PC-9 (cell line): ENCODE measurements at regions not wholly inside any gene's neighbourhood (a gene's known extent, or its start where the extent isn't known, plus 50 kb on each side); places are given as distances from the start of the nearest gene placed in this dataset.
"Not testable (repeated sequence)": the region's sequence is repeated elsewhere in the genome, so short reads cannot be mapped to it uniquely, and the experiment has no call there.

ENCODE experiments used
- BruUV-seq: library from RNA; stranded (reverse); fragments of 400-500 nt; replicated peaks from 2 replicates; lab custom pipeline; 2021; lab: Mats Ljungman, UMichigan
- CTCF ChIA-PET: fragments of 300-600 bp; sonication (Branson Sonifier 250); formaldehyde crosslinking; loops from one replicate; lab custom pipeline; 2022; ENCODE audit warnings: antibody characterized with exemption; lab: Charles Lee
- POLR2A ChIA-PET: fragments of 300-600 bp; sonication (Branson Sonifier 250); formaldehyde crosslinking; loops from one replicate; lab custom pipeline; 2022; ENCODE audit warnings: antibody characterized with exemption; ENCODE audit not compliant: unreplicated experiment; lab: Charles Lee
- DNase-seq, 2 experiments: peaks; one replicate each; pipeline versions ENCODE4 v3.0.0 to v3.0.0-alpha.2; 2015 to 2022; ENCODE audit warnings: mixed read lengths in 1 of 2
- H2AFZ ChIP-seq: fragments of 200-600 bp; sonication (generic); 2 replicates; pipeline ENCODE4 v1.8.1; 2017; ENCODE audit warnings: antibody characterized with exemption
- H3F3A ChIP-seq: fragments of 200-600 bp; sonication (generic); 2 replicates; pipeline ENCODE4 v1.8.1; 2017; ENCODE audit warnings: antibody characterized with exemption, mild to moderate bottlenecking, low read depth; ENCODE audit not compliant: insufficient read depth
- H3K27ac ChIP-seq: fragments of 200-600 bp; sonication (generic); 2 replicates; pipeline ENCODE4 v1.6.1; 2016; ENCODE audit warnings: mixed run types
- H3K27me3 ChIP-seq: fragments of 200-600 bp; sonication (generic); 2 replicates; pipeline ENCODE4 v1.6.1; 2016; ENCODE audit warnings: low read depth, mixed run types; ENCODE audit not compliant: insufficient read depth
- H3K36me3 ChIP-seq: fragments of 200-600 bp; sonication (generic); 2 replicates; pipeline ENCODE4 v1.6.1; 2016; ENCODE audit warnings: low read depth, mixed run types
- H3K4me1 ChIP-seq: fragments of 200-600 bp; sonication (generic); replicated peaks from 2 replicates; pipeline ENCODE4 v1.6.1; 2016; ENCODE audit warnings: mixed run types; ENCODE audit not compliant: insufficient read depth
- H3K4me2 ChIP-seq: fragments of 200-600 bp; sonication (generic); 2 replicates; pipeline ENCODE4 v1.6.1; 2017; ENCODE audit warnings: mixed run types
- H3K4me3 ChIP-seq: fragments of 200-600 bp; sonication (generic); 2 replicates; pipeline ENCODE4 v1.6.1; 2016; ENCODE audit warnings: mixed run types
- H3K79me2 ChIP-seq: fragments of 200-600 bp; sonication (generic); 2 replicates; pipeline ENCODE4 v1.6.1; 2017; ENCODE audit warnings: low read depth, mixed run types
- H3K9me2 ChIP-seq: fragments of 200-600 bp; sonication (generic); 2 replicates; pipeline ENCODE4 v1.8.1; 2017; ENCODE audit warnings: mild to moderate bottlenecking; ENCODE audit not compliant: insufficient read depth
- H3K9me3 ChIP-seq: fragments of 200-600 bp; sonication (generic); 2 replicates; pipeline ENCODE4 v1.8.1; 2016; ENCODE audit warnings: low read depth; ENCODE audit not compliant: insufficient read depth
- H4K20me1 ChIP-seq: fragments of 200-600 bp; sonication (generic); 2 replicates; pipeline ENCODE4 v1.8.1; 2017; ENCODE audit not compliant: insufficient read depth
- CTCF ChIP-seq: fragments of 200-600 bp; sonication (generic); conservative IDR thresholded peaks from 2 replicates; pipeline ENCODE4 v1.6.1; 2017; ENCODE audit warnings: mixed run types, antibody characterized with exemption, mild to moderate bottlenecking, moderate library complexity
- EZH2 ChIP-seq: fragments of 200-600 bp; sonication (generic); IDR thresholded peaks from 2 replicates; pipeline ENCODE4 v1.8.0; 2017; ENCODE audit warnings: antibody characterized with exemption, low read depth
- intact Hi-C: fragments of 100-400 bp; cut with micrococcal nuclease; formaldehyde crosslinking; loops from one replicate; pipeline ENCODE4 v1.10.0; 2022; ENCODE audit not compliant: unreplicated experiment

GRCh38 chr6:4415549-4415948, 280.2 kb upstream of the ECI2 start:
- ChIA-PET POLR2A (interaction anchor here (0.6 kb wide), 1 partner anchor 64 kb away, joined by 4 read pairs; no protein-coding TSS in a partner anchor), CTCF (no interaction called here)
- H3K27ac ChIP-seq = no peak overlapping the region
- peaks cover 13% of the 10 kb centered on the region for H3K4me1 ChIP-seq
- no peak overlapping the region for H3K4me3 ChIP-seq
- H3K9me2 ChIP-seq = no peaks in the 10 kb centered on the region; the same call in 1 of the 2 replicates
- TF ChIP-seq EZH2 (no peak), CTCF (no peak)
- H3K36me3 ChIP-seq = no peaks in the 10 kb centered on the region
- intact Hi-C loops = no loop called here
- no peaks in the 10 kb centered on the region for H3K9me3 ChIP-seq
- no peaks in the 10 kb centered on the region for H3F3A ChIP-seq
- H2AFZ ChIP-seq = no peak overlapping the region
- no TSS peak for BruUV-seq
- no peaks in the 10 kb centered on the region for H3K79me2 ChIP-seq
- peak; percentile 31 to 72 for DNase-seq
- no peaks in the 10 kb centered on the region for H3K27me3 ChIP-seq
- H4K20me1 ChIP-seq = no peaks in the 10 kb centered on the region
- H3K4me2 ChIP-seq = peak overlapping the region; percentile 31; the same call in 1 of the 2 replicates

- H3K9me3 ChIP-seq, H3K4me3 ChIP-seq, CTCF ChIA-PET, H3K79me2 ChIP-seq, H3K4me2 ChIP-seq, BruUV-seq, H4K20me1 ChIP-seq, H3K27ac ChIP-seq, H3K27me3 ChIP-seq, DNase-seq, H3K9me2 ChIP-seq, H3F3A ChIP-seq, H3K36me3 ChIP-seq, POLR2A ChIA-PET, intact Hi-C loops, H2AFZ ChIP-seq: not testable (repeated sequence)
- H3K4me1 ChIP-seq = peaks cover 13% of the 10 kb centered on the region
Measured at GRCh38 chr6:4414078-4414477, 278.7 kb upstream of the ECI2 start.

- Histone ChIP-seq H3K4me3 (no peak overlapping the region), H3F3A (no peaks in the 10 kb centered on the region), H3K4me1 (peaks cover 13% of the 10 kb centered on the region), H4K20me1 (no peaks in the 10 kb centered on the region), H3K4me2 (no peak overlapping the region), H3K27ac (no peak overlapping the region), H3K9me2 (no peaks in the 10 kb centered on the region), H3K79me2 (no peaks in the 10 kb centered on the region), H2AFZ (no peak overlapping the region), H3K36me3 (no peaks in the 10 kb centered on the region), H3K27me3 (no peaks in the 10 kb centered on the region), H3K9me3 (no peaks in the 10 kb centered on the region)
- ChIA-PET POLR2A (no interaction called here), CTCF (interaction anchor here (0.6 kb wide), 1 partner anchor 21 kb away, joined by 5 read pairs; no protein-coding TSS in a partner anchor)
- intact Hi-C loops = no loop called here
- no peak for DNase-seq
- no TSS peak for BruUV-seq
- TF ChIP-seq CTCF (no peak), EZH2 (no peak)
Measured at GRCh38 chr6:4413073-4413472, 277.7 kb upstream of the ECI2 start.

- Histone ChIP-seq H3K9me3 (no peaks in the 10 kb centered on the region), H3K27ac (no peak overlapping the region), H3K4me3 (no peak overlapping the region), H4K20me1 (no peaks in the 10 kb centered on the region), H3K9me2 (no peaks in the 10 kb centered on the region), H3K27me3 (no peaks in the 10 kb centered on the region), H3K36me3 (no peaks in the 10 kb centered on the region), H3K4me2 (no peak overlapping the region), H3F3A (no peaks in the 10 kb centered on the region), H2AFZ (no peak overlapping the region), H3K4me1 (peaks cover 13% of the 10 kb centered on the region), H3K79me2 (no peaks in the 10 kb centered on the region)
- intact Hi-C loops = no loop called here
- no TSS peak for BruUV-seq
- DNase-seq = no peak
- ChIA-PET CTCF (interaction anchor here (0.6 kb wide), 1 partner anchor 21 kb away, joined by 5 read pairs; no protein-coding TSS in a partner anchor), POLR2A (no interaction called here)
- no peak for TF ChIP-seq CTCF
Measured at GRCh38 chr6:4412488-4412887, 277.1 kb upstream of the ECI2 start.
